ENCODE measurements at regions not wholly inside any gene's neighbourhood (a gene's known extent, or its start where the extent isn't known, plus 50 kb on each side); places are given as distances from the start of the nearest gene placed in this dataset.

GRCh38 chr12:67434671-67435370, 165.7 kb downstream of the CAND1 start:
- Mint-ChIP-seq H3K4me1 (peaks cover 34% of the 10 kb centered on the region), H3K4me3 (no peak overlapping the region), H3K36me3 (ENCODE audit: low read depth) (peaks cover 8% of the 10 kb centered on the region), H3K27me3 (ENCODE audit: low read depth, poor library complexity) (no peaks in the 10 kb centered on the region), H3K9me3 (peaks cover 10% of the 10 kb centered on the region), H3K27ac (peak overlapping the region; percentile 79)
- DNase-seq = no peak
- TF ChIP-seq, protein P1, sequence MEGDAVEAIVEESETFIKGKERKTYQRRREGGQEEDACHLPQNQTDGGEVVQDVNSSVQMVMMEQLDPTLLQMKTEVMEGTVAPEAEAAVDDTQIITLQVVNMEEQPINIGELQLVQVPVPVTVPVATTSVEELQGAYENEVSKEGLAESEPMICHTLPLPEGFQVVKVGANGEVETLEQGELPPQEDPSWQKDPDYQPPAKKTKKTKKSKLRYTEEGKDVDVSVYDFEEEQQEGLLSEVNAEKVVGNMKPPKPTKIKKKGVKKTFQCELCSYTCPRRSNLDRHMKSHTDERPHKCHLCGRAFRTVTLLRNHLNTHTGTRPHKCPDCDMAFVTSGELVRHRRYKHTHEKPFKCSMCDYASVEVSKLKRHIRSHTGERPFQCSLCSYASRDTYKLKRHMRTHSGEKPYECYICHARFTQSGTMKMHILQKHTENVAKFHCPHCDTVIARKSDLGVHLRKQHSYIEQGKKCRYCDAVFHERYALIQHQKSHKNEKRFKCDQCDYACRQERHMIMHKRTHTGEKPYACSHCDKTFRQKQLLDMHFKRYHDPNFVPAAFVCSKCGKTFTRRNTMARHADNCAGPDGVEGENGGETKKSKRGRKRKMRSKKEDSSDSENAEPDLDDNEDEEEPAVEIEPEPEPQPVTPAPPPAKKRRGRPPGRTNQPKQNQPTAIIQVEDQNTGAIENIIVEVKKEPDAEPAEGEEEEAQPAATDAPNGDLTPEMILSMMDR (IDR thresholded peaks at IDR 0.05) = no peak

GRCh38 chr12:67436230-67436629, 167.1 kb downstream of the CAND1 start:
- peaks cover 28% of the 10 kb centered on the region for H3K4me1 Mint-ChIP-seq
- H3K4me3 Mint-ChIP-seq = no peak overlapping the region
- TF ChIP-seq, protein P1 (IDR thresholded peaks at IDR 0.05) = no peak
- H3K36me3 Mint-ChIP-seq (ENCODE audit: low read depth) = peaks cover 8% of the 10 kb centered on the region
- H3K27me3 Mint-ChIP-seq (ENCODE audit: low read depth, poor library complexity) = no peaks in the 10 kb centered on the region
- no peak for DNase-seq
- no peak overlapping the region for H3K27ac Mint-ChIP-seq
- H3K9me3 Mint-ChIP-seq = peaks cover 10% of the 10 kb centered on the region

- no peak for DNase-seq
- Mint-ChIP-seq H3K4me1 (peaks cover 33% of the 10 kb centered on the region), H3K27ac (no peak overlapping the region), H3K9me3 (peaks cover 10% of the 10 kb centered on the region), H3K27me3 (ENCODE audit: low read depth, poor library complexity) (no peaks in the 10 kb centered on the region), H3K36me3 (ENCODE audit: low read depth) (peaks cover 8% of the 10 kb centered on the region), H3K4me3 (no peak overlapping the region)
- TF ChIP-seq, protein P1 (IDR thresholded peaks at IDR 0.05) = no peak
These were observed 167.9 kb downstream of the CAND1 start for GRCh38 chr12:67437011-67437410.

- no peak overlapping the region for H3K4me3 Mint-ChIP-seq
- H3K36me3 Mint-ChIP-seq (ENCODE audit: low read depth) = peaks cover 8% of the 10 kb centered on the region
- no peak for DNase-seq
- peaks cover 3% of the 10 kb centered on the region for H3K27me3 Mint-ChIP-seq (ENCODE audit: low read depth, poor library complexity)
- TF ChIP-seq, protein P1 (IDR thresholded peaks at IDR 0.05) = no peak
- H3K4me1 Mint-ChIP-seq = peaks cover 39% of the 10 kb centered on the region
- no peak overlapping the region for H3K27ac Mint-ChIP-seq
- peaks cover 13% of the 10 kb centered on the region for H3K9me3 Mint-ChIP-seq
These were observed 170.5 kb downstream of the CAND1 start for GRCh38 chr12:67439611-67440010.

DNA sequence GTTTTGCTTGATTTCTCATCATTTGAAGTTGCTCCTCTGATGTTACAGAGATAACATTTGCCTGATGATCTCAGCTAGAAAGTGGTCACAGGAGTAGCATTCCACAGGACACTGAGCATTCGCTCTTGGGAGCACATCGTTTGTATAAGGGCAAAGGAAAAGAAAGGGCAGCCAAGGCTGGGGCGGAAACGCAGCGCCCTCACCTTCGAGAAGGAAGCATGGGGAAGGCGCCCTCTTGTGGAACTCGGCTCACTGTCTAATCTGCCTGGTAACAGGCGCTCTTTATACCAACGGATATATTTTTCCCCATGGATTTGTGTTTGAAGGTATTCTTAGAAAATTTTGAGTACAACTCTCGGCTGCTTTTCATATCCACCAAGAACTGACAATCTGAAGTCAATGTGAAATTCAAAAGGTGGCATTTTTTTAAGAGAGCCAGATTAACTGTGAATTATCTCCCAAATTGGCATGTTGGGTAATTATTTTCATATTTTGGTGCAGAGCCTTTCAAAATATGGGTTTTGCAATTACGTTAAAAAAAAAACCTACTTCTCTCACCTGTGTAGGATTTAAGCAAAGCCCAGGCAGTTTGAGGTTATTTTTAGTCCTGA, 172.7 kb downstream of the CAND1 start:
- Mint-ChIP-seq H3K27ac (no peak overlapping the region), H3K9me3 (peaks cover 24% of the 10 kb centered on the region), H3K4me3 (no peak overlapping the region), H3K27me3 (ENCODE audit: low read depth, poor library complexity) (peaks cover 5% of the 10 kb centered on the region), H3K36me3 (ENCODE audit: low read depth) (peaks cover 8% of the 10 kb centered on the region), H3K4me1 (peaks cover 26% of the 10 kb centered on the region)
- DNase-seq = peak; percentile 81
- TF ChIP-seq, protein P1 (IDR thresholded peaks at IDR 0.05) = peak; percentile 76

All from nephron progenitor cell (in vitro differentiated cells).